GM19324 (cell line): ENCODE measurements at regions not wholly inside any gene's neighbourhood (a gene's known extent, or its start where the extent isn't known, plus 50 kb on each side); places are given as distances from the start of the nearest gene placed in this dataset.
"Not testable (repeated sequence)": the region's sequence is repeated elsewhere in the genome, so short reads cannot be mapped to it uniquely, and the experiment has no call there.

Source experiments
- ATAC-seq: cut with Tn5 transposase; IDR thresholded peaks from one replicate; pipeline ENCODE4 v1.9.1; 2021; ENCODE audit warnings: mild to moderate bottlenecking, moderate library complexity; ENCODE audit not compliant: unreplicated experiment, low FRiP score

- ATAC-seq: no peak
These were observed 82.8 kb upstream of the PPP2R2D start for GRCh38 chr10:131817866-131818509.

DNA sequence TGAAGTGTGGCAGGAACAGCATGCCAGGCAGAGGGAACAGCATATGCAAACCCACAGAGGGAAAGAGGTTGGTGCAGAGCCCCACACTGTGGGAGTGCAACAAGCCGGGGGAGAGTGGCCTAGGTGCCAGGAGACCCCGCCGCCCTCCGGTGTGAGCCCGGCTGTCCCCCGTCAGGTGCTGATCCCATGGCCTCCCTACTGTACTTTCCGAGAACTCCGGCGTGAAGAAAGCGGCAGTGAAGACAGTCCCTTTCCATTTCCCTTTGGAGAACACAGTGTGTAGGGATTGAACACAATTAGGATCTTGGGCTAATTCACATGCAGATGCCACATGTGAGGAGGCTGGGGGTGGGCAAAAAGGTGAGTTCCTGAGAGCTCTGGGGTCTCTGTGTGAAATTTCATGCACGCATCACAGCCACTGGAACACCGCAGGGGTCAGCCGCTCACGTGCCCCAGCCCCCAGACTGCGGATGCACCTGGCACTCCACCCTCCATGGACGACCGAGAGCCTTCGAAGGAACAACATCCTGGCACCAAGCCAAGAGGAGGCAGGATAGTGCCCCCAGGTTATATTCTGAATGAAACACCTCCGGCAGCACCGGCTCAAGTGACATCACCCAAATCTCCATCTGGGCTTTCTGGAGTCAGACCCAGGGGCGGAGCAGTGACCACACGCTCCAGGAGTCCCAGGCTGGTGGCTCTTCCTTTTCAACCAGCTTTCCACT lies 82.1 kb upstream of the PPP2R2D start:
- ATAC-seq: no peak

GRCh38 chr10:131819241-131820072 lies 81.4 kb upstream of the PPP2R2D start:
- ATAC-seq: no peak

GRCh38 chr10:131820626-131821025 lies 80.2 kb upstream of the PPP2R2D start:
- ATAC-seq: no peak

GRCh38 chr10:131821378-131822012 lies 79.3 kb upstream of the PPP2R2D start:
- no peak for ATAC-seq

- ATAC-seq: no peak
These were observed 78.7 kb upstream of the PPP2R2D start for GRCh38 chr10:131822013-131822691.

DNA sequence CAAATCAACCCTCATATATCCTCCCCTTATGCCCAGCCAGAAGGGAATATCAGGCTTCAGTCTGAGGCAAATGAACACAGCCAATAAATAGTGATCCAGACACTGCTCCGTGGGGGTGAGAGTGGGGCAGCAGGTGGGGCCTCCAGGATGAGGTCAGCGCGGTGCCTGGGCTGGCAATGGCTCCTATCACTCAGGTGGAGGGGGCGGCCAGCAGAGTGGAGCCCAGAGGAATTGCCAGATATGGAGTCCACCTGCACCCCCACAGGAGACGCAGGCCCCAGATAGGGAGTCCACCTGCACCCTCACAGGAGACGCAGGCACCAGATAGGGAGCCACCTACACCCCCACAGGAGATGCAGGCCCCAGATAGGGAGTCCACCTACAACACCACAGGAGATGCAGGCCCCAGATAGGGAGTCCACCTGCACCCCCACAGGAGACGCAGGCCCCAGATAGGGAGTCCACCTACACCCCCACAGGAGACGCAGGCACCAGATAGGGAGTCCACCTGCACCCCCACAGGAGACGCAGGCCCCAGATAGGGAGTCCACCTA lies 78.0 kb upstream of the PPP2R2D start:
- no peak for ATAC-seq

DNA sequence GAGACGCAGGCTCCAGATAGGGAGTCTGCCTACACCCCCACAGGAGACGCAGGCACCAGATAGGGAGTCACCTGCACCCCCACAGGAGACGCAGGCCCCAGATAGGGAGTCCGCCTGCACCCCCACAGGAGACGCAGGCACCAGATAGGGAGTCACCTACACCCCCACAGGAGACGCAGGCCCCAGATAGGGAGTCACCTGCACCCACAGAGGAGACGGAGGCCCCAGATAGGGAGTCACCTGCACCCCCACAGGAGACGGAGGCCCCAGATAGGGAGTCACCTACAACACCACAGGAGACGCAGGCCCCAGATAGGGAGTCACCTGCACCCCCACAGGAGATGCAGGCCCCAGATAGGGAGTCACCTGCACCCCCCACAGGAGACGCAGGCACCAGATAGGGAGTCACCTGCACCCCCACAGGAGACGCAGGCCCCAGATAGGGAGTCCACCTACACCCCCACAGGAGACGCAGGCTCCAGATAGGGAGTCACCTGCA lies 77.2 kb upstream of the PPP2R2D start:
- not testable (repeated sequence) for ATAC-seq

GRCh38 chr10:131824371-131825149 lies 76.2 kb upstream of the PPP2R2D start:
- ATAC-seq: no peak

DNA sequence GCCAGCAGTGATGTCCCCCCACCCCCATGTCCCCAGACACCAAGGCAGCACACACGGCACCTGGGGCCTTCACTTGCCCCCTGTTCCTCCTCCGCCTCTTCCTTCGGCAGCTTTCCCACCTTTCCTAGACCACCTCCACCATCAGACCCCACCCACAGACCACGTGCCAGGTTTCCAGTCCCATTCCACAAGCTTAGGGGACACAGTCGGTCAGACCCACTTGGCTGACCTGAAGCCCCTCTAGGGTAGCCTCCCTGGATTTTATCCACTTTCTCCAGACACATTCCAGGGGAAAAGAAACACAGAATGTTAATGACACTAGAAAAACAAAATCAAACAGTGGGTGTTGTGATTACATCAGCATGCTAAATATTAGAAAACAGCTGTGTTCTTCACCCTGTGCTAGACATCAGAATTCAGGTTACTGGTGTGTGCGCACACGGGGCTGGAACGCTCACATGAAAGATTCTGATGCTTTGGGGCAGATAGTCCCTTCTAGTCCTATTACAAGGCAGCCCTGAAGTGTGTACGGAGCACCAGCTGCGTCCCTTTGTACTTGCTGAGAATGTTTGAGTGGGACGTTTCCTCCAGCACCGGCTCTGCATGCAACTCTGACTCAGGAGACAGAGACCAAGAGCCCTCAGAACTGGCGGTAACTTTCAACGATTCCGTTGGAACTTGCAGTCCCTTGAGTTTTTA lies 75.5 kb upstream of the PPP2R2D start:
- no peak for ATAC-seq

DNA sequence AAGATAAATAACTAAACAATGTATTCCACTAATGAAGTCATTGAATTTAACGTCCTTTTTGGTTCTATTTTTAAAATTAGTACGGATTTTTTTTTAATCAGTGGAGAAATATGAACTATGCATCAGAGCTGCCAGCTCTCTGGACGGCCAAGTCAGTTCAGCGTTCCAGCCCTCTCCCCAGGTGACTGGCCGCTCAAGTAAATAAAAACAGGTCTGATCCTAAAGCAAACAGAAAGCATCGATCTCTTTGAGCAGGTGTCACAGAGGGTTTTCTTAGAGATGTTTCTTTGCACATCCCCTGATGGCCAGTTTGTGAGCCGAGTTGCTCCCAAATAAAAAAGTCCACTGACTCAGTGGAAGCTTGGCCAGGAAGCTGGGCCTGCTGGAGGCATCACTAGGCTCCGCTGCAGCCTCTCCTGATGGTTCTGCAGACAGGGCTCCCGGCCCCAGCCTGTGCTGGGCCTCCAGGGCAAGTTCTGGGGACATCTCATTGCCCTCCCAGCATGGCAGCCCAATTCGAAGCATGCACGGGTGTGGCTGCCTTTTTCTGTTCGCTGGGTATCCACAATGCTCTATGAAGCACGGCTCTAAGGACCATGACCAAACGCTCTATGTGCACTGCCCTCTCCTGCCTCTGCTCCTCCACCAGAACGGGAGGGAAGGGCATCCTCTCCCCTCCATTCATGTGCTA lies 74.7 kb upstream of the PPP2R2D start:
- no peak for ATAC-seq

DNA sequence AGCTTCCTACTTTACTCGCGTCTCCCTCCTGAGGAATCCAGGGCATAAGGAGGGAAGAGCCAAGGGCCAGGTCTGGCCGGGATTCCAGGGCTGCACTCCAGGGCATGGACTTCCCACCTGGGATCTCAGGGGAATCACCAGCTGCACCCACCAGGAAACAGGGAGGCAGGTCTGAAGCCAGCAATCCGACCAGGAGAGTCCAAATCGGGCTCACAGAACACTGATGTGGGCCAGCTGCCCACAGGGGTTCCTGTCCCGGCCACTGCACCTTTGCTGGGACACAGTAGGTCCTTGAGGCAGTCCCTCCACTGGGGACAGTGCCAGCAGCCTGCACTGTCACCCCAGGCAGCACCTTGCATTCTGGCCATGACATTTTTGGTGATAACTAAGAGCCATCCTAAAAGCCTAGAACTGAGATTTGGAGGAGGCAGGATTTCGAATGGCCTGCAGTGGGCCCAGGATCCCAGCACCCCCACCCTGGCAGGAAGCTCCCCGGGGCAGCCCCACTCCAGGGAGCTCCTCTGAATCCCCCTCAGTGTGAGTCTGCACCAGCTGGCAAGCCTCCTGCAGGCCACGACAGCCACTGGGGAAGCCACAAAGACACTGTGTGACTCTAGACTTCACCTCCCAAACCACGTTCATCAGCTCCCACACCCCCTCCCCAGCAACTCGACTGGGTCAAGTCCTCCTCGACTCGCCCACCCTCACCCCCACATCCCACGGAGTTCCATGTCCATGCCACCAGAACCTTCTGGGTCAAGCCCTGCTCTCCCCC lies 71.5 kb upstream of the PPP2R2D start:
- ATAC-seq: no peak

DNA sequence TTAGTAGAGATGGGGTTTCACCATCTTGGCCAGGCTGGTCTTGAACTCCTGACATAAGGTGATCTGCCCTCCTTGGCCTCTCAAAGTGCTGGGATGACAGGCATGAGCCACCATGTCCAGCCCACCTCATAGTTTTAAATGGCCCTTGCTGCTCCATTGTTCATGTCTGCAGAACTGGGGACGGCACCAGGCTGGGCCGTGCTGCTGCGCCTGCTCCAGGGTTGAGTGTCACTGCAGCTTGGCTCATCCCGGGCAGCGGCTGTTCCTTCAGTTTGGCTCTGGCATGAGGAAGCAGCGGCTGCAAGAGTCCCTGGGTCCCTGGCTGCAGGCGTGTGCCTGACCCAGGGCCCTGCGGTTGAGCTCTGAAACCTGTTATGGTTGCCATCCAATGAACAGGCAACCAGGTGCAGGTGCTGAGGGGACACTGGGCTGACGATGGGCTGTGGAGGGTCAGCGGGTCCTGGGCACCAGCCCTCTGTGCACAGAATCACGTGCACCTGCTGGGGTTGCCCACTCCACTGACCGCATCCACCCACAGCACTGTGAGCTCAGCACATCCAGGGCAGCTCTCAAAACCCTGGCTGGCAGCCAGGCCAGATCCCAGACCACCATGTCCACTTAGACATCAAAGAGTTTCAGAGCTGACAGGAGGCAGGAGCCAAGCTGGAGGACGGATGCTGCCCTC lies 70.2 kb upstream of the PPP2R2D start:
- no peak for ATAC-seq

GRCh38 chr10:131831561-131831960 lies 69.2 kb upstream of the PPP2R2D start:
- ATAC-seq: no peak

DNA sequence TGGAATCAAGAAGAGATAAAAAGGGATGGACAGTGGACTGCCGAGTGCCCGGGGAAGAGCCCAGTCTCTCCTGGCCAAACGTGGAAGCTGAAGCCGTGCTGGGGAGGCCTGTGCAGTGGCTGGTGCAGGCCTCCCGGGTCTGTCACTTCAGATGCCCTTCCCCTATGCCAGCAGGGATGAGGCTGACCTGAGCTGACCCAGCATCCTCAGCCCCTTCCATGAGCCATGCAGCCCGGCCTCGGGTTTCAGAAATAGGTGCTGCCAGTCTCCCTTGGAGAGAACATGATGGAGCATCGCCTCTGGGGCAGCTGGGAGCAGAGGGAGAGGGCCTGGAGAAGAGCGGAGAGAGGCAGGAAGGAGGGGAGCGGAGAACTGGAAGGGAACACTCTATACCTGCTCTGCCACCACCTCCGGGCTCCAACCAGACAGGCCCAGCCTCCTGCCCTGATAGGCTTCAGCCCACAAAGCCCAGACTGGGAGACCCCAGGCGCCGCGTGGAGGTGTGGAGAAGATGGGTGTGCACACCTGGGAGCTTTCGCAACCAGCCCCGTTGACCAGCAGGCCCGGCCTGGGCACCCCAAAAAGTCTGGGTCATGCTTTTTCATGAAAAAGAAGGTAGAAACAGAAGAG lies 68.6 kb upstream of the PPP2R2D start:
- no peak for ATAC-seq

DNA sequence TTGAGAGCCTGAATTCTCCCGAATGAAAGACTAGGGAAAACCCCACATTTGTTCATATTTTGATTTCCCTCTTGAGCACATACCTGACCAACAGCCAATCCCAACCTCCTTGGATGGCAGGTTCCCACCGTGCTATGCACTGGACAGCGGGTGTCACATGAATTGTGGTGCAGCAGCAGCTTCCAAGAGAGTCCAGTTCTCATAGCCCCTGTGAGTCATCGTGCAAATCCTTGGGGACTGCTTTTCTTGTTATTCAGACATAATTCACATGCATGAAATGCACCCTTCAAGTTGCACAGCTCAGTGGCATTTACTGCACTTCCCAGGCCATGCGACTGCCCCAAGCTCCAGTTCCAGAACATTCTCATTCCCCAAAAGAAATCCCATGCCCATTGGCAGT lies 67.8 kb upstream of the PPP2R2D start:
- no peak for ATAC-seq
